ENCODE measurements at regions not wholly inside any gene's neighbourhood (a gene's known extent, or its start where the extent isn't known, plus 50 kb on each side); places are given as distances from the start of the nearest gene placed in this dataset.
A peak's percentile ranks its signal among the peaks of the same experiment; 100 is the strongest.

DNA sequence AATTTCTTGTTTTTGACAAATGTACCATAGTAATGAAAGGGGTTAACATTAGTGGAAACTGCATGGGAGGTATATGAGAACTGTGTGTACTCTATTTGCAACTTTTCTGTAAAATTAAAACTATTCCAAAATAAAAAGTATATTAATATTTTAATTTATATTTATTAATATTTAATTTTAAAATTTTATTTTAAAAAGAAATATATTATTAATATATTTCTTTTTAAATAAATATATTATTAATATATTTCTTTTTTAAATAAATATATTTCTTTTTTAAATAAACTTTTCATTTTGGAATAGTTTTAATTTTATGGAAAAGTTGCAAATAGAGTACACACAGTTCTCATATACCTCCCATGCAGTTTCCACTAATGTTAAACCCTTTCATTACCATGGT is 101.1 kb upstream of the SLC7A1 start:
- intact Hi-C loops (cut with DNase I): no loop called here
- Histone ChIP-seq H3K4me3 (no peak overlapping the region), H3K27ac (no peak overlapping the region), H3K36me3 (no peaks in the 10 kb centered on the region), H3K4me1 (no peaks in the 10 kb centered on the region), H3K9me3 (no peaks in the 10 kb centered on the region), H3K27me3 (no peaks in the 10 kb centered on the region)
- DNase-seq (ENCODE audit: extremely low spot score in 2 of 2): no peak
- TF ChIP-seq, protein P1, sequence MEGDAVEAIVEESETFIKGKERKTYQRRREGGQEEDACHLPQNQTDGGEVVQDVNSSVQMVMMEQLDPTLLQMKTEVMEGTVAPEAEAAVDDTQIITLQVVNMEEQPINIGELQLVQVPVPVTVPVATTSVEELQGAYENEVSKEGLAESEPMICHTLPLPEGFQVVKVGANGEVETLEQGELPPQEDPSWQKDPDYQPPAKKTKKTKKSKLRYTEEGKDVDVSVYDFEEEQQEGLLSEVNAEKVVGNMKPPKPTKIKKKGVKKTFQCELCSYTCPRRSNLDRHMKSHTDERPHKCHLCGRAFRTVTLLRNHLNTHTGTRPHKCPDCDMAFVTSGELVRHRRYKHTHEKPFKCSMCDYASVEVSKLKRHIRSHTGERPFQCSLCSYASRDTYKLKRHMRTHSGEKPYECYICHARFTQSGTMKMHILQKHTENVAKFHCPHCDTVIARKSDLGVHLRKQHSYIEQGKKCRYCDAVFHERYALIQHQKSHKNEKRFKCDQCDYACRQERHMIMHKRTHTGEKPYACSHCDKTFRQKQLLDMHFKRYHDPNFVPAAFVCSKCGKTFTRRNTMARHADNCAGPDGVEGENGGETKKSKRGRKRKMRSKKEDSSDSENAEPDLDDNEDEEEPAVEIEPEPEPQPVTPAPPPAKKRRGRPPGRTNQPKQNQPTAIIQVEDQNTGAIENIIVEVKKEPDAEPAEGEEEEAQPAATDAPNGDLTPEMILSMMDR (IDR thresholded peaks at IDR 0.05): no peak
- TF ChIP-seq POLR2AphosphoS5 (IDR thresholded peaks at IDR 0.05; ENCODE audit: insufficient read depth in 1 of 2, low read depth in 1 of 2) (no peak), POLR2A (IDR thresholded peaks at IDR 0.05) (no peak)

DNA sequence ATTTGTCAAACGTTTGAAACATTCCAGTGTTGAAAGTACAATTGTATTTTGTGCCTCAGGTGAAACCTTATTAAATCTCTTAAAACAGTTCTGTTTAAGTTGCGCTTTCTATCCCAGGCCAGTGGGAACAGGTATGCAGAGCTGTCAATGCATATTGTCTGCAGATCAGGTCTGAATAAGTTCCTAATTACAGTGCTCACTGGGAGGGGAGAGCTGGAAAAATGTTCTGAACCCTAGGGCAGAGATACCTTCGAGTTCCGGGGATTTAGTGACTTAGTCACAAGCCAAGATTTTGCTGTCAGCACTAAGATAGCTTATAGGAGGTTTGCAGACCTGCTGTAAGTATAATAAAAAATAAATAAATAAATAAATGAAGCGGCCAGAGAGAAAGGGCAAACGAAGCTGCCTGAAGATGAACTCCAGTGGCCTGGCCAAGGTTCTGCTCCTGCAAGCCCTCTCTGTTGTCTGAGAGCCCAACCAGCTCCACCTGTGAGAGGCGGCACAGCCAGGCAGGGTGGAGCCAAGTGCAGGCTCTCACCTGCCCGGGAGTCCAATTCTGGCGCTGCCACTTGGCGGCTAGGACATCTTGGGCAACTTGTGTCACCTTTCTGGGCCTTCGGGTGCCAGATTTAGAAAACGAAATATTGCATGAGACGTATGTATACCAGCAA is 97.9 kb upstream of the SLC7A1 start:
- intact Hi-C loops (cut with DNase I): no loop called here

DNA sequence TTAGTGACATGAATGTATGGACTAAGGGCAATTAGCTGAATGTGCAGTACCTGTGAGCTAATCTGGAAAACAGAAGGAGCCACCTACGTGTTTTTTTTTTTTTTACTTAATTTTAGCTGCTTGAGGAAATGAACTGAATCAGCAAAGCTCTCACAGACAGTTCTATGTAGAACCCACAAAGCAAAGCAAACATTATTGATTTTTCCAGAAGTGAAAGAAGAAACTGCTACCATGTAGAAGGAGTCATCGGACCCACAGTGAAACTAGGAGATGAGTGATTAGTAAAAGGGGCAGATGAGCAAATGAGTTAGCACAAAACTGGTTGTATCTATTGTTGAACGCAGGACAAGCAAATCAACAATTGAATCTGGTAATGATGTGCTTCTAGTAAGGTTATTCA is 94.1 kb upstream of the SLC7A1 start:
- H3K27me3 ChIP-seq: no peaks in the 10 kb centered on the region
- TF ChIP-seq POLR2A (IDR thresholded peaks at IDR 0.05) (no peak), POLR2AphosphoS5 (IDR thresholded peaks at IDR 0.05; ENCODE audit: insufficient read depth in 1 of 2, low read depth in 1 of 2) (no peak)
- TF ChIP-seq, protein P1 (IDR thresholded peaks at IDR 0.05): no peak
- H3K27ac ChIP-seq: no peak overlapping the region
- no peaks in the 10 kb centered on the region for H3K36me3 ChIP-seq
- DNase-seq (ENCODE audit: extremely low spot score in 2 of 2): no peak
- H3K4me1 ChIP-seq: no peaks in the 10 kb centered on the region
- no peak overlapping the region for H3K4me3 ChIP-seq
- intact Hi-C loops (cut with DNase I): no loop called here
- H3K9me3 ChIP-seq: no peaks in the 10 kb centered on the region

More for the DNA sequence above, 97.9 kb upstream of the SLC7A1 start:
- DNase-seq (ENCODE audit: extremely low spot score in 2 of 2): peak in 1 of 2 donors; percentile 79
- H3K27ac ChIP-seq: no peak overlapping the region
- no peak overlapping the region for H3K4me3 ChIP-seq
- no peaks in the 10 kb centered on the region for H3K9me3 ChIP-seq
- no peaks in the 10 kb centered on the region for H3K27me3 ChIP-seq
- H3K36me3 ChIP-seq: no peaks in the 10 kb centered on the region
- no peak for TF ChIP-seq POLR2A (IDR thresholded peaks at IDR 0.05)
- TF ChIP-seq, protein P1 (IDR thresholded peaks at IDR 0.05): no peak
- H3K4me1 ChIP-seq: no peaks in the 10 kb centered on the region

DNA sequence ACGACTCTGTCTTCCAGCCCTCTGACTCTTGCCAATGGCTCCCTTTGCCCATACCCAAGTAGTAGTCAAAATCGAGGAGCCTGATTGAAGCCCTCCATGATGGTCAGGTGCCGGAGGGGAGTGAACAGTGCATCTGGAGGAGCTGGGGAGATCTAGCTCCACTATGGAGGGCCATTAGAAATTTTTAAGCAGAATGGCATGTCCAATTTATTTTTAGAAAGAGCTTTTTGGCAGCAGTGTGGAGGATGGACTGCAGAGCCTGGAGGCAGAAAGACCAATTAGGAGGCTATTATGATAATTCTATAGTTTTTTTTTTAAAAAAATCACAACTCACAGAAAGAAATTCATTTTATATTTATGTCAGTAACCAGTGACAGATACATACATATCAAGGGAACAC is 92.7 kb upstream of the SLC7A1 start:
- Histone ChIP-seq H3K27me3 (no peaks in the 10 kb centered on the region), H3K36me3 (no peaks in the 10 kb centered on the region), H3K9me3 (no peaks in the 10 kb centered on the region), H3K4me1 (no peaks in the 10 kb centered on the region), H3K4me3 (no peak overlapping the region), H3K27ac (no peak overlapping the region)
- DNase-seq (ENCODE audit: extremely low spot score in 2 of 2): no peak
- intact Hi-C loops (cut with DNase I): no loop called here
- no peak for TF ChIP-seq POLR2AphosphoS5 (IDR thresholded peaks at IDR 0.05; ENCODE audit: insufficient read depth in 1 of 2, low read depth in 1 of 2)
- no peak for TF ChIP-seq POLR2A (IDR thresholded peaks at IDR 0.05)
- TF ChIP-seq, protein P1 (IDR thresholded peaks at IDR 0.05): no peak

DNA sequence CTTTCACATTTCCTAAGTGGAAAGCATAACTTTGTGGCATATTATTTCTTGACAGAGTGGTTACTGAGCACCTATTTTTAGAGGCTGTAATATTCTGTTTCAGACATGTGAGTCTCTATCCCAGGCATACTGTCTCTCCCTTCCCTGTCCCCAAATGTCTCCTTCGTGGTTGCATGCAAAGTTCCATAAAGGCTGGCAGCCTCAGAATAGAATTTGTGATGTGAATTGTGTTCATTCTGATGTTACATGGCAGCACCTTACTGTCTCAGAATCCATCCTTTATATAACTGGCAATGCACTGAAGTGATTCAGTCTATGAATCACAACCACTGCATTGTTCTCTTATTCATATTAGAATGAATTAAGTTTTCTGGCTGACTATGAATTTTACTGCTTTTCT is 89.0 kb upstream of the SLC7A1 start:
- Histone ChIP-seq H3K27me3 (no peaks in the 10 kb centered on the region), H3K27ac (no peak overlapping the region), H3K4me1 (no peaks in the 10 kb centered on the region), H3K36me3 (no peaks in the 10 kb centered on the region), H3K4me3 (no peak overlapping the region), H3K9me3 (no peaks in the 10 kb centered on the region)
- intact Hi-C loops (cut with DNase I): no loop called here
- TF ChIP-seq POLR2A (IDR thresholded peaks at IDR 0.05): no peak
- TF ChIP-seq, protein P1 (IDR thresholded peaks at IDR 0.05): no peak
- TF ChIP-seq POLR2AphosphoS5 (IDR thresholded peaks at IDR 0.05; ENCODE audit: insufficient read depth in 1 of 2, low read depth in 1 of 2): no peak
- no peak for DNase-seq (ENCODE audit: extremely low spot score in 2 of 2)

Data from vagina (tissue), 2 donors.